GM12875 (cell line): ENCODE measurements at regions not wholly inside any gene's neighbourhood (a gene's known extent, or its start where the extent isn't known, plus 50 kb on each side); places are given as distances from the start of the nearest gene placed in this dataset.
"Not testable (repeated sequence)": the region's sequence is repeated elsewhere in the genome, so short reads cannot be mapped to it uniquely, and the experiment has no call there.

Experiments used
- H3K4me3 ChIP-seq: one replicate; pipeline ENCODE4 v1.5.1; 2011; ENCODE audit warnings: low read depth, low read length, control low read depth
- CTCF ChIP-seq: IDR thresholded peaks from 2 replicates; pipeline ENCODE4 v1.5.1; 2011; ENCODE audit warnings: low read depth, mild to moderate bottlenecking, control low read depth, inconsistent platforms, low read length, moderate library complexity, borderline replicate concordance; ENCODE audit not compliant: insufficient read depth

DNA sequence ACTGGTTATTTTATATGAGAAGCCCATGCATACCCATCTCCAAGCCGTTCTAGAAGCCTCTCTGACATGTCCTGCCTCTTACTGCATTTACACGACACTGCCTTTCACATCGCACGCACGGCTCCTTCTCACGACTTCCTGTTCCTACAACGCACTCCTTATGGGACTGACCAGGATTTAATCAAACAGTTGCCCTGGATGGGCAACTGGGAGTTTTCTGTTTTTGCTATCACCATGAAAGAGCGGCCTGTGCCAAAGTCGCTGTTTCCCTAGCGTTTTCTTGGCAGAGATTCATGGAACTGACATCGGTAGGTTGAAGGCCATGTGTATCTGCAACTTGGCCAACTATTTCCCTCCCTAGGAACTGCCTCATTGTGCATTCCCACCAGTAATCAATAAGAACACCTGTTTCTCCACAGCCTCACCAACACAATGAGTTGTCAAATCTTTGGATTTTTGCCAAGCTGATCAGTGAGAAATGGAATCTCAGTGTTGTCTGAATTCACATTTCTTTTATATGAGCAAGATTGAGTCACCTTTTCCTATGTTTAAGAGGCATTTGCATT is 97.2 kb upstream of the OTOS start:
- TF ChIP-seq CTCF = no peak
- no peak overlapping the region for H3K4me3 ChIP-seq

DNA sequence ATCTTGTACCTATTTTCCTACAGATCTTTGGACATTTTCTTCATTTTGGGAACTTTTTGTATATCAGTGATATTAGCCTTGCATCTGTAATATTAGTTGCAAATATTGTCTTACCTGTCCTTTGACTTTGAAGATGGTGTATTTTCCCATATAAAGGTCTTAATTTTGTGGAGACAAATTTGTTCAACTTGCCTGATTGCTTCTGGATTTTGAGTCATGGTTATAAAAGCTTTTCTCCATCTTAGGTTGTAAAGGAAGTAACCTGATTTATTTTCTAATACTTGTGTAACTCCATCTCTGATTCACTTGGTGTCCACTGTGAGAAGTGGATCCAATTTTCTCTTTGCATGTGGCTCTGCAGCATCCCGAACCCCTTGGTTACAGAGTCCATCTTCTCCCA is 97.7 kb upstream of the OTOS start:
- H3K4me3 ChIP-seq = no peak overlapping the region
- no peak for TF ChIP-seq CTCF

DNA sequence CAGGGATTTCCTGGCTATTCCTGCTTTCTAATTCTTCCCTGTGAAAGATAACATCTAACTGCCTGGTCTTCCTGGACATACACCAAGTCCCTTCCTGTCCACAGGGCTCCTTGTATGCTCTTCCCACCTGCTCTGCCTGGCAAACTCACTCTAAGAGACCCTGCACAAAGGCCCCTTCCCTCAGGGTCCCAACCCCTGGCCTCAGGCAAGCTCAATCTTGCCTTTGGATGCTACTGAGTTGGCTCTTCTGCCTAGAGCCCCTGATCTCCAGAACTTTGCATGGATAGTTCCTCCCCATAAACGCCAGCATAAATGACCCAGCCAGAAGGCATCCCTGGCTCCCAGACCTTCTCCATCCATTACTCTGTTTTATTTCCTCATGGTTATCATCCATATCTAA is 98.3 kb upstream of the OTOS start:
- no peak for TF ChIP-seq CTCF

GRCh38 chr2:240239325-240239724 is 98.9 kb upstream of the OTOS start:
- no peak for TF ChIP-seq CTCF
- no peak overlapping the region for H3K4me3 ChIP-seq

More for the DNA sequence above, 98.3 kb upstream of the OTOS start:
- H3K4me3 ChIP-seq = no peak overlapping the region

DNA sequence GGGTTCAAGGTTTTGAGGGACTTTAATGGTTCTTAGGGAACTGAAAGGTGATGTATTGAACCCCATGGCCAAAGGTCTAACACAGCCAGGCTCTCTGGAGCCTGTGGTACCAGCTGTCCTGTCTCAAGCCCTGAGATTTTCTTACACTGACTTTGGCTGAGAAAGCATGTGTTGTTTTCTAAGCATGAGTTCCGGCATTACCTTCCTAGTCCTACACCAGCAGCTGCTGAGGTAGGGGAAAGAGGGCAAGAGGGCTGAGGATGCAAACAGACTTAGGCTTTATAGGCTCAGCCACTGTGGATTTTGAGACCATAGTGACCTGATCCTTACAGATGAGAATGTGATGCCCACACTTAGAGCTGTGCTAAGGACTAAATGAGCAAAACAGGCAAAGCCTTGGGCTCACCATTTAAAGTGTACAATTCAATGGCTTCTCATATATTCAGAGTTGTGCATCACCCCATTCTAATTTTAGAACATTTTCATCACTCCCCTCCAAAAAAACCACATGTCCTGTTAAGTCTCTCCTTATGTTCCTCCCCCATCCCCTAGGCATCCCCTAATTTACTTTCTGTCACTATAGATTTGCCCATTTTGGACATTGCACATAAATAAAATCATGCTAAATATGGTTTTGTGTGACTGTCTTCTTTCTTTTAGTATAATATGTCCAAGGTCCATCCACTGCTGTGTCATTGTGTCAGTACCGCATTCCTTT is 99.7 kb upstream of the OTOS start:
- H3K4me3 ChIP-seq = no peak overlapping the region
- TF ChIP-seq CTCF = no peak

DNA sequence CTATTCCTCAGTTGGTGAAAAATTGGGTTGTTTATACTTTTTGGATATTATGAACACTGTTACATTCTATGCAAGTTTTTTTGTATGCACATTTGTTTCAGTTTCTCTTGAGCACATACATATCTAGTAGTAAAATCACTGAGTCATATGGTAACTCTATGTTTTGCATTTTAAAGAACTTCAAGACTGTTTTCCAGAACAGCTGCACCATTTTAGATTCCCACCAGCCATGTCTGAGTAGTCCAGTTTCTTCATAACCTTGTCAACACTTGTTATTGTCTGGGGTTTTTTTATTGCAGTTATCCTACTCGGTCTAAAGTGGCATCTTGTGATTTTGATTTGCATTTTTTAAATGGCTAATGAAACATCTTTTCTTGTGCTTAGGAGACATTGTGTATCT is 100.3 kb upstream of the OTOS start:
- no peak for TF ChIP-seq CTCF
- H3K4me3 ChIP-seq = no peak overlapping the region

GRCh38 chr2:240241572-240241971 is 101.1 kb upstream of the OTOS start:
- TF ChIP-seq CTCF = no peak
- H3K4me3 ChIP-seq = no peak overlapping the region

DNA sequence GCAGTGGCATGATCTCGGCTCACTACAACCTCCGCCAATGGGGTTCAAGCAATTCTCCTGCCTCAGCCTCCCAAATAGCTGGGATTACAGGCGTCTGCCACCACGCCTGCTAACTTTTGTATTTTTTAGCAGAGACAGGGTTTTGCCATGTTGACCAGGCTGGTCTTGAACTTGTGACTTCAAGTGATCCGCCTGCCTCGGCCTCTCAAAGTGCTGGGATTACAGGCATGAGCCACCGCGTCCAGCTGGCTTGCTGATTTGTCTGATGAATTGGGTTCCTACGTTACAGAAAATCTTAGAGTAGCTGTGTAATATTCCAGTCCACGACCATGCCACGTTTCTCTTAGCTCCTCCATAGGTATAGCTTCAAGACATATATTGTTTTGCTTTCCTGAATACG is 102.6 kb upstream of the OTOS start:
- H3K4me3 ChIP-seq = not testable (repeated sequence)
